SK-N-SH (cell line): ENCODE measurements at regions not wholly inside any gene's neighbourhood (a gene's known extent, or its start where the extent isn't known, plus 50 kb on each side); places are given as distances from the start of the nearest gene placed in this dataset.
A peak's percentile ranks its signal among the peaks of the same experiment; 100 is the strongest.

Experiments used
- CTCF ChIA-PET: fragments of 300-600, 350-600 bp; formaldehyde crosslinking; extraction: SDS; loops from one replicate; lab custom pipeline; 2021; lab: Yijun Ruan, JAX
- POLR2A ChIA-PET: fragments of 350-600 bp; sonication (Branson Sonifier 250); formaldehyde crosslinking; extraction: SDS; loops from one replicate; lab custom pipeline; 2020; ENCODE audit warnings: antibody characterized with exemption, inconsistent platforms; lab: Yijun Ruan, JAX
- DNase-seq: peaks from one replicate; pipeline ENCODE4 v3.0.0; 2012
- H2AFZ ChIP-seq: fragments of 200-600 bp; sonication (generic); 2 replicates; pipeline ENCODE4 v1.8.1; 2016; ENCODE audit warnings: antibody characterized with exemption, mild to moderate bottlenecking, low read depth
- H3F3A ChIP-seq: fragments of 200-600 bp; sonication (generic); replicated peaks from 2 replicates; pipeline ENCODE3; 2016; ENCODE audit warnings: antibody characterized with exemption, mild to moderate bottlenecking; ENCODE audit not compliant: insufficient read depth
- H3K27ac ChIP-seq, 2 experiments: fragments of 200-500 bp in 1 of 2; fragments of 200-600 bp in 1 of 2; sonication (Bioruptor generic) in 1 of 2; sonication (generic), shearing (Covaris generic) in 1 of 2; 2 replicates each; pipeline versions ENCODE4 v1.5.1 to v1.6.1; 2014 to 2016; ENCODE audit warnings: low read depth in 2 of 2, inconsistent platforms in 1 of 2, low read length in 1 of 2, mild to moderate bottlenecking in 1 of 2, mixed read lengths in 1 of 2
- H3K27me3 ChIP-seq: fragments of 200-600 bp; sonication (generic), shearing (Covaris generic); 2 replicates; pipeline ENCODE4 v1.6.1; 2016; ENCODE audit warnings: mixed run types; ENCODE audit not compliant: insufficient read depth
- H3K36me3 ChIP-seq, 2 experiments: fragments of 200-500 bp in 1 of 2; fragments of 200-600 bp in 1 of 2; sonication (Bioruptor generic) in 1 of 2; sonication (generic) in 1 of 2; replicated peaks in 1 of 2; 2 replicates each; pipeline versions ENCODE3 to v1.5.1; 2014 to 2016; ENCODE audit warnings: low read length in 1 of 2, mild to moderate bottlenecking in 1 of 2; ENCODE audit not compliant: insufficient read depth in 2 of 2, control insufficient read depth in 1 of 2
- H3K4me1 ChIP-seq, 2 experiments: fragments of 200-500 bp in 1 of 2; fragments of 200-600 bp in 1 of 2; sonication (Bioruptor generic) in 1 of 2; sonication (generic), shearing (Covaris generic) in 1 of 2; 2 replicates each; pipeline versions ENCODE4 v1.5.1 to v1.6.1; 2014 to 2016; ENCODE audit warnings: low read depth in 1 of 2, low read length in 1 of 2, mixed run types in 1 of 2; ENCODE audit not compliant: insufficient read depth in 2 of 2, control insufficient read depth in 1 of 2
- H3K4me2 ChIP-seq: fragments of 200-600 bp; sonication (generic), shearing (Covaris generic); 2 replicates; pipeline ENCODE4 v1.6.1; 2017; ENCODE audit warnings: mixed run types
- H3K4me3 ChIP-seq, 2 experiments: fragments of 200-500 bp in 1 of 2; fragments of 200-600 bp in 1 of 2; sonication (Bioruptor generic) in 1 of 2; sonication (generic), shearing (Covaris generic) in 1 of 2; 2 replicates each; pipeline versions ENCODE4 v1.5.1 to v1.8.1; 2014 to 2016; ENCODE audit warnings: low read depth in 2 of 2, inconsistent platforms in 1 of 2, low read length in 1 of 2, mild to moderate bottlenecking in 1 of 2, mixed read lengths in 1 of 2, moderate library complexity in 1 of 2
- H3K79me2 ChIP-seq: fragments of 200-600 bp; sonication (generic); 2 replicates; pipeline ENCODE4 v1.8.1; 2017; ENCODE audit warnings: mild to moderate bottlenecking; ENCODE audit not compliant: insufficient read depth
- H3K9ac ChIP-seq: fragments of 200-600 bp; sonication (generic); 2 replicates; pipeline ENCODE4 v1.6.1; 2017; ENCODE audit warnings: mixed run types
- H3K9me2 ChIP-seq: fragments of 200-600 bp; sonication (generic); 2 replicates; pipeline ENCODE4 v1.6.1; 2017; ENCODE audit warnings: mixed run types
- H3K9me3 ChIP-seq: fragments of 200-600 bp; sonication (generic); 2 replicates; pipeline ENCODE4 v1.6.1; 2017; ENCODE audit warnings: mixed run types, mild to moderate bottlenecking, moderate library complexity
- H4K20me1 ChIP-seq: fragments of 200-600 bp; sonication (generic); 2 replicates; pipeline ENCODE4 v1.6.1; 2017; ENCODE audit warnings: mild to moderate bottlenecking, mixed run types; ENCODE audit not compliant: insufficient read depth
- EP300 ChIP-seq, 2 experiments: IDR thresholded peaks; 2 replicates each; pipeline versions ENCODE4 v1.4.0 to v1.6.1; 2012; ENCODE audit warnings: borderline replicate concordance in 1 of 2, low read depth in 1 of 2, low read length in 1 of 2
- FOXJ3 ChIP-seq: sonication (generic); formaldehyde crosslinking; IDR thresholded peaks from 2 replicates; pipeline ENCODE4 v1.5.1; 2020; ENCODE audit warnings: mild to moderate bottlenecking, missing genetic modification reagents
- FOXM1 ChIP-seq: IDR thresholded peaks from 2 replicates; pipeline ENCODE4 v1.4.0; 2012; ENCODE audit warnings: low read depth, mild to moderate bottlenecking
- GABPA ChIP-seq: IDR thresholded peaks from 2 replicates; pipeline ENCODE4 v1.4.0; 2012; ENCODE audit warnings: low read depth, mild to moderate bottlenecking
- GATA2 ChIP-seq: sonication (generic); formaldehyde crosslinking; IDR thresholded peaks from 2 replicates; pipeline ENCODE4 v1.5.0; 2020; ENCODE audit warnings: mild to moderate bottlenecking, missing genetic modification reagents
- JUND ChIP-seq: IDR thresholded peaks from 2 replicates; pipeline ENCODE4 v1.4.0; 2012
- NFIC ChIP-seq: IDR thresholded peaks from 2 replicates; pipeline ENCODE4 v1.4.0; 2012; ENCODE audit warnings: borderline replicate concordance
- RCOR1 ChIP-seq: fragments of 150-350 bp; IDR thresholded peaks from 2 replicates; pipeline ENCODE4 v1.6.1; 2017; ENCODE audit warnings: antibody characterized with exemption, low read length
- SIN3A ChIP-seq: IDR thresholded peaks from 2 replicates; pipeline ENCODE4 v1.6.1; 2012; ENCODE audit warnings: low read depth, mild to moderate bottlenecking, low read length, moderate library complexity, borderline replicate concordance
- SMC3 ChIP-seq: IDR thresholded peaks from 2 replicates; pipeline ENCODE4 v1.6.1; 2012; ENCODE audit warnings: low read depth, low read length, improper control_type of control experiment
- TAF1 ChIP-seq: IDR thresholded peaks from 2 replicates; pipeline ENCODE4 v1.6.1; 2012; ENCODE audit warnings: low read depth, mild to moderate bottlenecking, low read length, moderate library complexity, borderline replicate concordance
- WGBS: methylation state at CpG from one replicate; pipeline ENCODE4 v1.1.6; 2017; ENCODE audit warnings: low lambda C conversion rate; 5-methylcytosine and 5-hydroxymethylcytosine counted together
- TF ChIP-seq, protein P1 (sequence below): fragments of 150-350 bp; IDR thresholded peaks from 2 replicates; pipeline ENCODE4 v1.6.1; 2016; ENCODE audit warnings: mild to moderate bottlenecking, low read depth, low read length
- TF ChIP-seq, protein P2 (sequence below): fragments of 150-350 bp; IDR thresholded peaks from 2 replicates; pipeline ENCODE4 v1.6.1; 2017; ENCODE audit warnings: antibody characterized with exemption, low read length, low read depth, borderline replicate concordance
- TF ChIP-seq, protein P3 (sequence below): IDR thresholded peaks from 2 replicates; pipeline ENCODE4 v1.4.0; 2012; ENCODE audit warnings: low read depth, borderline replicate concordance
- TF ChIP-seq, protein P4 (sequence below): IDR thresholded peaks from 2 replicates; pipeline ENCODE4 v1.4.0; 2012; ENCODE audit warnings: low read depth, borderline replicate concordance
- TF ChIP-seq, protein P5 (sequence below): IDR thresholded peaks from 2 replicates; pipeline ENCODE4; 2012
- TF ChIP-seq, protein P6 (sequence below): fragments of 200-600 bp; sonication (generic); IDR thresholded peaks from 2 replicates; pipeline ENCODE4 v1.6.1; 2017; ENCODE audit warnings: antibody characterized with exemption, mild to moderate bottlenecking, moderate library complexity

DNA sequence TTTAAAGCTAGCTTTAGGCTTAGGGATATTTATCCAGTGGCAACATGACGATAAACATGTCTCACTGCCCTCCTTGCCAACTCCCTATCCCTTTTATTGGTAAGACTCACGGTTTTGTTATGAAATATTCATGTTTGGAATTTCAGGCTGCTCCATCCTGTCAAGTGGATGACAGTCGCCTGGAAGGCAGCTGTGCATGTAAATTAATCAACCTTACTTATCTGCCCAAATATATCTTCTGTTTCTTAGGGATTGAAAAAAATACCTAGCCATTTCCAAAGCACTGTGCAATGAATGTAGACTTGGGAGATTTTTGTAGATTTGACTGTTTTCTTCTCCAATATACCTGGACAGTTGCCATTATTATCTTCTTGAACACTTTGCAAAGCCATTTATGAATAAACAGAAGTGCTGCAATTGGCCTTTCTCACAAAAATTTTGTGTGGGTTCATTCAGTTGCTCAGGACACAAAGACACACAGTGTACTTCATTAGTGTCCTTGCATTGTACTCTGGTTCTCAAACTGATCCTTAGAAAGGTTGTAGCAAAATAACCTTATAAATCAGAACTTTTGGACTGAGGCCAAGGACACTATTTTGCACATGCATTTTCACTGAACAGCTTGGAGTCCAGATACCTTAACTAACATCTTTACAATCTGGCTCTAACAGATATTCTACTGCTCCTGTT is 889.4 kb upstream of the SEMA6A start:
- 13% methylated on average over 3 of the region's 3 CpGs for WGBS
- H3K9ac ChIP-seq: no peak overlapping the region
- H3K9me2 ChIP-seq: no peaks in the 10 kb centered on the region
- no peaks in the 10 kb centered on the region for H3K36me3 ChIP-seq
- no peak overlapping the region for H3K4me2 ChIP-seq
- DNase-seq: no peak
- H3K27me3 ChIP-seq: no peaks in the 10 kb centered on the region
- no peak overlapping the region for H3K4me3 ChIP-seq
- no peaks in the 10 kb centered on the region for H3K9me3 ChIP-seq
- H3F3A ChIP-seq: no peaks in the 10 kb centered on the region
- H2AFZ ChIP-seq: no peak overlapping the region
- H3K27ac ChIP-seq: no peak overlapping the region
- H4K20me1 ChIP-seq: no peaks in the 10 kb centered on the region
- CTCF ChIA-PET: interaction anchor here (1.6 kb wide), 1 partner anchor 9 kb away, joined by 4 read pairs; no protein-coding TSS in a partner anchor
- no peak for TF ChIP-seq FOXJ3 (CRISPR knock-in tag)
- TF ChIP-seq, protein P1, sequence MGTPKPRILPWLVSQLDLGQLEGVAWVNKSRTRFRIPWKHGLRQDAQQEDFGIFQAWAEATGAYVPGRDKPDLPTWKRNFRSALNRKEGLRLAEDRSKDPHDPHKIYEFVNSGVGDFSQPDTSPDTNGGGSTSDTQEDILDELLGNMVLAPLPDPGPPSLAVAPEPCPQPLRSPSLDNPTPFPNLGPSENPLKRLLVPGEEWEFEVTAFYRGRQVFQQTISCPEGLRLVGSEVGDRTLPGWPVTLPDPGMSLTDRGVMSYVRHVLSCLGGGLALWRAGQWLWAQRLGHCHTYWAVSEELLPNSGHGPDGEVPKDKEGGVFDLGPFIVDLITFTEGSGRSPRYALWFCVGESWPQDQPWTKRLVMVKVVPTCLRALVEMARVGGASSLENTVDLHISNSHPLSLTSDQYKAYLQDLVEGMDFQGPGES: no peak
- peak; percentile 17; the same call in 1 of the 2 replicates for TF ChIP-seq GATA2 (CRISPR knock-in tag)
- TF ChIP-seq, all 33 proteins: peak for 1
- H3K79me2 ChIP-seq: no peaks in the 10 kb centered on the region
- POLR2A ChIA-PET: no interaction called here
- H3K4me1 ChIP-seq: peaks cover 0 to 2% of the 10 kb centered on the region in 2 experiments; a peak in 2 of 4 replicates

- no peak overlapping the region for H3K4me2 ChIP-seq
- peaks cover 0 to 2% of the 10 kb centered on the region in 2 experiments; a peak in 2 of 4 replicates for H3K4me1 ChIP-seq
- H3K4me3 ChIP-seq: no peak overlapping the region
- H2AFZ ChIP-seq: no peak overlapping the region
- H3K27ac ChIP-seq: no peak overlapping the region
- H3K36me3 ChIP-seq: no peaks in the 10 kb centered on the region
- no peaks in the 10 kb centered on the region for H3F3A ChIP-seq
- POLR2A ChIA-PET: no interaction called here
- CTCF ChIA-PET: no interaction called here
- H3K9me3 ChIP-seq: no peaks in the 10 kb centered on the region
- no peaks in the 10 kb centered on the region for H3K27me3 ChIP-seq
- no peaks in the 10 kb centered on the region for H3K9me2 ChIP-seq
- no peak for DNase-seq
- no peaks in the 10 kb centered on the region for H3K79me2 ChIP-seq
- no peaks in the 10 kb centered on the region for H4K20me1 ChIP-seq
- no peak overlapping the region for H3K9ac ChIP-seq
- WGBS: 29% methylated on average over 2 of the region's 2 CpGs
- TF ChIP-seq, protein P1: no peak
- TF ChIP-seq SIN3A (no peak), TAF1 (no peak), EP300 (IDR thresholded peaks at IDR 0.05; ENCODE audit: borderline replicate concordance in 1 of 2, low read depth in 1 of 2, low read length in 1 of 2) (no peak), GABPA (no peak), RCOR1 (no peak), NFIC (no peak), GATA2 (CRISPR knock-in tag) (no peak), SMC3 (no peak), JUND (no peak), FOXM1 (no peak)
- TF ChIP-seq, protein P2, sequence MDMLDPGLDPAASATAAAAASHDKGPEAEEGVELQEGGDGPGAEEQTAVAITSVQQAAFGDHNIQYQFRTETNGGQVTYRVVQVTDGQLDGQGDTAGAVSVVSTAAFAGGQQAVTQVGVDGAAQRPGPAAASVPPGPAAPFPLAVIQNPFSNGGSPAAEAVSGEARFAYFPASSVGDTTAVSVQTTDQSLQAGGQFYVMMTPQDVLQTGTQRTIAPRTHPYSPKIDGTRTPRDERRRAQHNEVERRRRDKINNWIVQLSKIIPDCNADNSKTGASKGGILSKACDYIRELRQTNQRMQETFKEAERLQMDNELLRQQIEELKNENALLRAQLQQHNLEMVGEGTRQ: no peak
- TF ChIP-seq, protein P3, sequence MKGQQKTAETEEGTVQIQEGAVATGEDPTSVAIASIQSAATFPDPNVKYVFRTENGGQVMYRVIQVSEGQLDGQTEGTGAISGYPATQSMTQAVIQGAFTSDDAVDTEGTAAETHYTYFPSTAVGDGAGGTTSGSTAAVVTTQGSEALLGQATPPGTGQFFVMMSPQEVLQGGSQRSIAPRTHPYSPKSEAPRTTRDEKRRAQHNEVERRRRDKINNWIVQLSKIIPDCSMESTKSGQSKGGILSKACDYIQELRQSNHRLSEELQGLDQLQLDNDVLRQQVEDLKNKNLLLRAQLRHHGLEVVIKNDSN: no peak
- TF ChIP-seq, protein P4, sequence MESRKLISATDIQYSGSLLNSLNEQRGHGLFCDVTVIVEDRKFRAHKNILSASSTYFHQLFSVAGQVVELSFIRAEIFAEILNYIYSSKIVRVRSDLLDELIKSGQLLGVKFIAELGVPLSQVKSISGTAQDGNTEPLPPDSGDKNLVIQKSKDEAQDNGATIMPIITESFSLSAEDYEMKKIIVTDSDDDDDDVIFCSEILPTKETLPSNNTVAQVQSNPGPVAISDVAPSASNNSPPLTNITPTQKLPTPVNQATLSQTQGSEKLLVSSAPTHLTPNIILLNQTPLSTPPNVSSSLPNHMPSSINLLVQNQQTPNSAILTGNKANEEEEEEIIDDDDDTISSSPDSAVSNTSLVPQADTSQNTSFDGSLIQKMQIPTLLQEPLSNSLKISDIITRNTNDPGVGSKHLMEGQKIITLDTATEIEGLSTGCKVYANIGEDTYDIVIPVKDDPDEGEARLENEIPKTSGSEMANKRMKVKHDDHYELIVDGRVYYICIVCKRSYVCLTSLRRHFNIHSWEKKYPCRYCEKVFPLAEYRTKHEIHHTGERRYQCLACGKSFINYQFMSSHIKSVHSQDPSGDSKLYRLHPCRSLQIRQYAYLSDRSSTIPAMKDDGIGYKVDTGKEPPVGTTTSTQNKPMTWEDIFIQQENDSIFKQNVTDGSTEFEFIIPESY: no peak
- TF ChIP-seq, protein P5, sequence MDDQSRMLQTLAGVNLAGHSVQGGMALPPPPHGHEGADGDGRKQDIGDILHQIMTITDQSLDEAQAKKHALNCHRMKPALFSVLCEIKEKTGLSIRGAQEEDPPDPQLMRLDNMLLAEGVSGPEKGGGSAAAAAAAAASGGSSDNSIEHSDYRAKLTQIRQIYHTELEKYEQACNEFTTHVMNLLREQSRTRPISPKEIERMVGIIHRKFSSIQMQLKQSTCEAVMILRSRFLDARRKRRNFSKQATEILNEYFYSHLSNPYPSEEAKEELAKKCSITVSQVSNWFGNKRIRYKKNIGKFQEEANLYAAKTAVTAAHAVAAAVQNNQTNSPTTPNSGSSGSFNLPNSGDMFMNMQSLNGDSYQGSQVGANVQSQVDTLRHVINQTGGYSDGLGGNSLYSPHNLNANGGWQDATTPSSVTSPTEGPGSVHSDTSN: no peak
- TF ChIP-seq, protein P6, sequence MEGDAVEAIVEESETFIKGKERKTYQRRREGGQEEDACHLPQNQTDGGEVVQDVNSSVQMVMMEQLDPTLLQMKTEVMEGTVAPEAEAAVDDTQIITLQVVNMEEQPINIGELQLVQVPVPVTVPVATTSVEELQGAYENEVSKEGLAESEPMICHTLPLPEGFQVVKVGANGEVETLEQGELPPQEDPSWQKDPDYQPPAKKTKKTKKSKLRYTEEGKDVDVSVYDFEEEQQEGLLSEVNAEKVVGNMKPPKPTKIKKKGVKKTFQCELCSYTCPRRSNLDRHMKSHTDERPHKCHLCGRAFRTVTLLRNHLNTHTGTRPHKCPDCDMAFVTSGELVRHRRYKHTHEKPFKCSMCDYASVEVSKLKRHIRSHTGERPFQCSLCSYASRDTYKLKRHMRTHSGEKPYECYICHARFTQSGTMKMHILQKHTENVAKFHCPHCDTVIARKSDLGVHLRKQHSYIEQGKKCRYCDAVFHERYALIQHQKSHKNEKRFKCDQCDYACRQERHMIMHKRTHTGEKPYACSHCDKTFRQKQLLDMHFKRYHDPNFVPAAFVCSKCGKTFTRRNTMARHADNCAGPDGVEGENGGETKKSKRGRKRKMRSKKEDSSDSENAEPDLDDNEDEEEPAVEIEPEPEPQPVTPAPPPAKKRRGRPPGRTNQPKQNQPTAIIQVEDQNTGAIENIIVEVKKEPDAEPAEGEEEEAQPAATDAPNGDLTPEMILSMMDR: no peak
Measured at GRCh38 chr5:117461966-117462365, 887.3 kb upstream of the SEMA6A start.
